ENCODE measurements at regions not wholly inside any gene's neighbourhood (a gene's known extent, or its start where the extent isn't known, plus 50 kb on each side); places are given as distances from the start of the nearest gene placed in this dataset.

GRCh38 chr9:73229543-73229942 lies 77.9 kb downstream of the ANXA1 start:
- intact Hi-C loops (cut with micrococcal nuclease) = no loop called here
- 57% methylated on average over 1 of the region's 2 CpGs for WGBS (ENCODE audit: insufficient coverage)
- H2AFZ ChIP-seq (ENCODE audit: insufficient read depth, low read depth, low read length, poor library complexity, severe bottlenecking) = no peak overlapping the region
- H3K79me2 ChIP-seq (ENCODE audit: control insufficient read depth, insufficient read depth, low read length) = no peaks in the 10 kb centered on the region
- H3K27me3 ChIP-seq (replicated peaks in 1 of 4; ENCODE audit: control extremely low read depth in 1 of 4, control insufficient read depth in 3 of 4, insufficient read depth in 4 of 4, low read length in 3 of 4) = no peaks in the 10 kb centered on the region
- H3K4me1 ChIP-seq (ENCODE audit: control insufficient read depth in 2 of 2, insufficient read depth in 2 of 2, low read length in 2 of 2) = no peaks in the 10 kb centered on the region
- H3K36me3 ChIP-seq (replicated peaks in 1 of 2; ENCODE audit: control extremely low read depth in 1 of 2, control insufficient read depth in 1 of 2, extremely low read depth in 1 of 2, insufficient read depth in 2 of 2, low read length in 1 of 2) = no peaks in the 10 kb centered on the region
- H3K4me3 ChIP-seq (ENCODE audit: control extremely low read depth in 1 of 5, extremely low read depth in 1 of 5, insufficient read depth in 1 of 5, low read depth in 2 of 5, low read length in 4 of 5) = no peak overlapping the region
- H3K9ac ChIP-seq (ENCODE audit: low read length) = no peak overlapping the region
- no peak for ATAC-seq (ENCODE audit: low read depth)
- H3K9me3 ChIP-seq (ENCODE audit: control extremely low read depth in 1 of 3, control insufficient read depth in 2 of 3, insufficient read depth in 1 of 3, low read length in 2 of 3) = no peaks in the 10 kb centered on the region
- no peak overlapping the region for H3K4me2 ChIP-seq (replicated peaks; ENCODE audit: low read depth, low read length, poor library complexity, severe bottlenecking)
- no peak for DNase-seq
- POLR2A ChIA-PET = no interaction called here
- H3K27ac Mint-ChIP-seq = no peak overlapping the region
- no peak for TF ChIP-seq CTCF (IDR thresholded peaks at IDR 0.05)
- TF ChIP-seq EZH2 (IDR thresholded peaks at IDR 0.05; ENCODE audit: borderline replicate concordance, insufficient read depth, low read depth, low read length, poor library complexity, severe bottlenecking) = no peak
- H3K27me3 Mint-ChIP-seq = no peaks in the 10 kb centered on the region
- CTCF ChIA-PET = no interaction called here
- no peaks in the 10 kb centered on the region for H3K9me3 Mint-ChIP-seq (ENCODE audit: insufficient read depth)
- H4K20me1 ChIP-seq (ENCODE audit: control insufficient read depth, insufficient read depth, low read length, poor library complexity, severe bottlenecking) = no peaks in the 10 kb centered on the region
- no peak overlapping the region for H3K27ac ChIP-seq (ENCODE audit: low read length in 2 of 2)
- H3K4me1 Mint-ChIP-seq = no peaks in the 10 kb centered on the region
- H3K4me3 Mint-ChIP-seq = no peak overlapping the region

GRCh38 chr9:73230251-73230650 lies 78.6 kb downstream of the ANXA1 start:
- Mint-ChIP-seq H3K4me1 (no peaks in the 10 kb centered on the region), H3K9me3 (ENCODE audit: insufficient read depth) (no peaks in the 10 kb centered on the region), H3K27ac (no peak overlapping the region), H3K27me3 (no peaks in the 10 kb centered on the region), H3K4me3 (no peak overlapping the region)
- no peaks in the 10 kb centered on the region for H3K4me1 ChIP-seq (ENCODE audit: control insufficient read depth in 2 of 2, insufficient read depth in 2 of 2, low read length in 2 of 2)
- ATAC-seq (ENCODE audit: low read depth) (no peak), DNase-seq (no peak)
- CTCF ChIA-PET = no interaction called here
- H4K20me1 ChIP-seq (ENCODE audit: control insufficient read depth, insufficient read depth, low read length, poor library complexity, severe bottlenecking) = no peaks in the 10 kb centered on the region
- no peak for TF ChIP-seq CTCF (IDR thresholded peaks at IDR 0.05)
- TF ChIP-seq EZH2 (IDR thresholded peaks at IDR 0.05; ENCODE audit: borderline replicate concordance, insufficient read depth, low read depth, low read length, poor library complexity, severe bottlenecking) = no peak
- 60% methylated on average over 1 of the region's 2 CpGs for WGBS (ENCODE audit: insufficient coverage)
- no peak overlapping the region for H3K4me3 ChIP-seq (ENCODE audit: control extremely low read depth in 1 of 5, extremely low read depth in 1 of 5, insufficient read depth in 1 of 5, low read depth in 2 of 5, low read length in 4 of 5)
- no peaks in the 10 kb centered on the region for H3K36me3 ChIP-seq (replicated peaks in 1 of 2; ENCODE audit: control extremely low read depth in 1 of 2, control insufficient read depth in 1 of 2, extremely low read depth in 1 of 2, insufficient read depth in 2 of 2, low read length in 1 of 2)
- POLR2A ChIA-PET = no interaction called here
- no peaks in the 10 kb centered on the region for H3K9me3 ChIP-seq (ENCODE audit: control extremely low read depth in 1 of 3, control insufficient read depth in 2 of 3, insufficient read depth in 1 of 3, low read length in 2 of 3)
- no peak overlapping the region for H3K27ac ChIP-seq (ENCODE audit: low read length in 2 of 2)
- intact Hi-C loops (cut with micrococcal nuclease) = no loop called here
- no peaks in the 10 kb centered on the region for H3K79me2 ChIP-seq (ENCODE audit: control insufficient read depth, insufficient read depth, low read length)
- no peak overlapping the region for H3K4me2 ChIP-seq (replicated peaks; ENCODE audit: low read depth, low read length, poor library complexity, severe bottlenecking)
- H3K27me3 ChIP-seq (replicated peaks in 1 of 4; ENCODE audit: control extremely low read depth in 1 of 4, control insufficient read depth in 3 of 4, insufficient read depth in 4 of 4, low read length in 3 of 4) = no peaks in the 10 kb centered on the region
- no peak overlapping the region for H3K9ac ChIP-seq (ENCODE audit: low read length)
- no peak overlapping the region for H2AFZ ChIP-seq (ENCODE audit: insufficient read depth, low read depth, low read length, poor library complexity, severe bottlenecking)
